GM18867 (cell line): ENCODE measurements at regions not wholly inside any gene's neighbourhood (a gene's known extent, or its start where the extent isn't known, plus 50 kb on each side); places are given as distances from the start of the nearest gene placed in this dataset.
"Not testable (repeated sequence)": the region's sequence is repeated elsewhere in the genome, so short reads cannot be mapped to it uniquely, and the experiment has no call there.

Experiments
- ATAC-seq: cut with Tn5 transposase; IDR thresholded peaks from one replicate; pipeline ENCODE4 v1.9.1; 2021; ENCODE audit warnings: mild to moderate bottlenecking, moderate library complexity; ENCODE audit not compliant: unreplicated experiment

DNA sequence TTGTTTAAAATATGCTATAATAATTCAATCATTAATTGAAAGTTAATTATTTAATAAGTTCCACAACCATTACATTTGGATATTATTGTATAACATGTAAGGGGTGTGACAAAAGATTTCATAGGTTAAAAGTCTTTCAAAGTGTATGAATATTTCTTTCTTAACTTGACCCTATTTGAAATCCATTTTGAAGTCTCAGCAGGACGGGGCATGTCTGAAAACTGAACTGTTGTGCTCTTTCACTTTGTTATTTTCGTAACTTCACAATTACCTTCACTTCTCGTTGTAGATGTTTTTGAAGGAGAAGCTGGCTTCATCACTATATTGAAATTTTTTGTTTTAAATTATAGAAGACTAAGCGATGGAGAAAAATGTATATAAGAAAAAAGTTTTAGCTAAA, 1775.7 kb downstream of the PCDH9 start:
- peak; percentile 45 for ATAC-seq

DNA sequence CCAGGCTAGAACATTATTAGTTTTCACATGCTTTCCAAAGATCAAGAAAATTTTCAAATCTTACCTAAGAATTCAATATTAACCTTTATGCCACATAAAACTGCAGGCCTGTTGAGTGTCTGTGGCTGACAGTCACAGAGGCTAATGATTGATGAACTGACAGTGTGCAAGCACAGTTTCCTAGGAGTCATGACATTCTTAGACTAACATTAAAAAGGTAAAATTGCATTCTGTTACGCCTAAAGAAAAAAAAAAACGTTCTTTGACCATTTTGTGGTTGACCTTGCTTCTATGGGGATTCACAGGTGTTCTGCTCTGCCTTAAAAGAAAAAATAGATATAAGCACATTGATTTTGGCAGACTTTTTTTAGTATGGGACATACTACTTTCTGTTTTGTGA, 1776.2 kb downstream of the PCDH9 start:
- ATAC-seq, result peak; percentile 66

DNA sequence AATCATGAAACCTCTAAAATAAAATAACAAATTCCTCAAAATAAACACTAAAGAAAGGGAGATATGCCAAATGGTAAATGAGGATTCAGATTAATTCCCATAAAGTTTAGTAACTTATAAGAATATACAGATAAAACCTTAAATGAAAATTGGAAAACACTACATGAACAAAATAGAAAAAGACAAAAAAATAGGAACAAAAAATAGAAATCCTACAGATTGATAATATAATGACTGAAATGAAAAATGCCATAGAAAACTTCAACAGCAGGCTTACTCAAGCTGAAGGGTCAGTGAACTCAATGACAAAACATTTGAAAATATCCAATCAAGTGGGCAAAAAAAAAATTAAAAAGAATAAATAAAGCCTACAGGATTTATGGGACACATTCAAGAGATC, 1784.8 kb downstream of the PCDH9 start:
- no peak for ATAC-seq

DNA sequence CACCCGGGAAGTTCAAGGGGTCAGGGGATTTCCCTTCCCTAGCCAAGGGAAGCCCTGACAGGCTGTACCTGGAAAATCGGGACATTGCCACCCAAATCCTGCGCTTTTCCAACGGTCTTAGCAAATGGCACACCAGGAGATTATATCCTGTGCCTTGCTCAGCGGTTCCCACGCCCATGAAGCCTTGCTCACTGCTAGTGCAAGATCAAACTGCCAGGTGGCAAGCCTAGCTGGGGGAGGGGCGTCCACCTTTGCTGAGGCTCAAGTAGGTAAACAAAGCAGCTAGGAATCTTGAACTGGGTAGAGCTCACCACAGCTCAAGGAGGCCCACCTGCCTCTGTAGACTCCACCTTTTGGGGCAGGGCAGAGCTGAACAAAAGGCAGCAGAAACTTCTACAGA, 1794.5 kb downstream of the PCDH9 start:
- no peak for ATAC-seq

DNA sequence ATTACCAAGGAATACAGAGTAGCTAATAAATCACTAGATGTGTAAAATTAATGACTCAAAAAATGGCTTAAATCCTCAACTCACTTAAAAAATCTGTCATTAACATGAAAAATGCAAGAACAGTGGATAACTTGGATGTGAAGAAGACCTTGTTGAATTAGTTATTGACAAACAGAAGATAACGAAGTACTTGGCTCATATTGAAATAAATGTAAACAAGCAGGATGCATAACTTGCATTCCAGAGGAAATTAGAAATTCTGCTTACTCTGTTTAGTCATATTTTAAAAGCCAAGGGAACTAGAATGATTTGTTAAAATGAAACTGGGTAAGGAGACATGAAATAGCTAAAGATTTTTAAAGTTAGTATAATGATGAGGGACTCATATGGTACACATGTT, 1812.2 kb downstream of the PCDH9 start:
- no peak for ATAC-seq

DNA sequence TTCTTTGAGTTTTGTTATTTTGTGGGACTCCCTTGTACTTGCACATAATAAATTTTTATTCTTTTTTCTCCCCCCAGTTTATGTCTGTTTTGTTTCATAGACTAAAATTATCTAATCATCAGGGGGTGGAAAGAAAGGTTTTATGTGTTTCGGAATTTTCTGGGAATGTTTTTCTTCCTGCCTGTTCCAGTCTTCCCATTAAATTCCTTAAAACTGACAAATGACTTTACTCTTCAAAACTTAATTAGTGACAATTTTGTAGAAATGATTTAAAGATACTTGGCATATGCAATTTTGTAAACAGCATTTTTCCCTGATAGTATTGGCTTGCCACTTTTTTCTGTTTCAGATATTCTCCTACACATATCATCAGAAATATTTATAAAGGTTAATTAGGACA, 1813.4 kb downstream of the PCDH9 start:
- ATAC-seq, result no peak

DNA sequence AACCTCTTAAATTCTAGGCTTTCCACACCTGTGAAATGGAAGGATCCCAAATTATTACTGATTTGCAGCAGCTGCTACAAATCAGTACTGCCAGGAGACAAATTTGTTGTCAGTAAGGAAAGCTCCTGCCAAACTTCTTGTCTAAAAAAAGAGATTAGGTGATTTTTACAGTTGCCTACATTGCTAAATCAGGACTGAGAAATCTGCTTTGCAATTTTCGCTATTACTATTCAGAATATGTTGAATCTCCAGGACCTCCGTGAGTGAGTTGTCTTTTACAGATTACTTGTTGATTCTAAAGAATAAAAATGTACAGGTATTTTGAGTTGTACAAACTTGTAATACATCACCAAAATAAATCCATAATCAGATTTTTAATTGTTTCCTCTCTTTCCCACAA, 1815.9 kb downstream of the PCDH9 start:
- no peak for ATAC-seq

DNA sequence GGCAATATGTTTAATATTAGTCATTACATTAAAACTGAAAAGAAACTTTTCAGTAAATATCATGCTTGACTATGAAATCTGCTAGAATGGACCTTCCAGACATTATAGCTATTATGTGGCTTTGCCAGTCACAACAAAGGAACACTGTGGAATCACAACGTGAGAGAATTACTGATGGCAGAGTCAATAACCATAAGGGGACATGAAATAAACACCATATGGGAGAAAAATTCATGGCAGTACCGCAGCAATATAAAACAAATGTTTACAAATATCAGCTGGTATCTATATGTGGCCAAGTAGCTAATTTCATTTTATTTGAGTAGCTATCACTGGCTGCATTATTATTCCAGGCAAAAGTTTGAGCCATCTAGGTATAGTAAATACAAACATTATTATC, 1818.6 kb downstream of the PCDH9 start:
- ATAC-seq, result no peak

DNA sequence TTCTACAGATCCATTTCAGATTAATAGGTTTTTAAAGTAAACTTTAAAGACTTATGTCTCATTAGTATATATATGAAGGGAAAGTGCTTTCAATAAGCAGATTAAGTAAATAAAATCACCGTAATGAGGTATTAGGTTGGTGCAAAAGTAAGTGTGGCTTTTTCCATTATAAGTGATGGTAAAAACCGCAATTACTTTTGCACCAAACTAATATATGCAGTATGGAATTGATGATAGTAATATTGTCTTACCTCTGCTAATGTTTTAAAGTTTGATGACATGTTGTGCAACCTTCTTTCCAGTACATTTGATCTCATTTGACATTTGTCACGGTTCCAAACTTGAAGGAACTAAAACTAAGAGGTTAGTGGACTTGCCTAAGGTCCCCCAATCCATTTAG, 1819.3 kb downstream of the PCDH9 start:
- ATAC-seq, result no peak

DNA sequence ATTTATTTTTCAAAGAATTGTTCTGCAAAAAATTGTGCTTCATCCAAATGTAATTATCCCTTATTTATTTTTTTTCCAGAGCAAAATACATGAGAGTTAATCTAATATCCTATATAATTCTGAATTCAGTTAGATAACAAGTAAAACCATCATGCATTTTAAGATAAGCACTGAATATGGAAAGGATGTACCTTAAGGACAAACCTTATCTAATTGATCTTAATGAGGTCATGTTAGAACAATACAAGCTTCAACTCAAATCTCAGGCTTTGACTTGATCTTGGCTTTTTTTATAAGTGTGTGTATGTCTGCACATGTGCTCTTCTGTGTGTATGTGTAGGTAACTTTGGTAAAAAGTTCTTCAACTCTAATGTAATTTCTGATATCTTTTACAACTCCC, 1828.8 kb downstream of the PCDH9 start:
- ATAC-seq, result no peak

DNA sequence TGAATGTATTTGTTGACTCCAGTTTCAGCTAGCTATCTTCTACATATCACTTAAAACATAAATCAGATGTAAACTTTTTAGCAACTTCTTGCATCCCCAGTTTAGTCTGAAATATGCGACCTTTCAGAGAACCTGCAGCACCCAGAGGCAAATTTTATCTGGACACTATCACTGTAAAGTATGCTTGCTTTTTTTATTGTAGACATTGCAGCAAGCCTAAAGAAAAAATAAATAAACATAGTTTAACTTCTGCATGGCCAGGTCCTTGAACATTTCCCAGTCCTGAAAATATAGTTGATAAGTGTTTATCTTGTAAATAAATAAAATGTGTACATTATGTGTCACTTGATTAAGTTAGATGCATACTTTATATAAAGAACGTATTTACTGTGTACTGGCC, 1829.4 kb downstream of the PCDH9 start:
- ATAC-seq, result no peak

DNA sequence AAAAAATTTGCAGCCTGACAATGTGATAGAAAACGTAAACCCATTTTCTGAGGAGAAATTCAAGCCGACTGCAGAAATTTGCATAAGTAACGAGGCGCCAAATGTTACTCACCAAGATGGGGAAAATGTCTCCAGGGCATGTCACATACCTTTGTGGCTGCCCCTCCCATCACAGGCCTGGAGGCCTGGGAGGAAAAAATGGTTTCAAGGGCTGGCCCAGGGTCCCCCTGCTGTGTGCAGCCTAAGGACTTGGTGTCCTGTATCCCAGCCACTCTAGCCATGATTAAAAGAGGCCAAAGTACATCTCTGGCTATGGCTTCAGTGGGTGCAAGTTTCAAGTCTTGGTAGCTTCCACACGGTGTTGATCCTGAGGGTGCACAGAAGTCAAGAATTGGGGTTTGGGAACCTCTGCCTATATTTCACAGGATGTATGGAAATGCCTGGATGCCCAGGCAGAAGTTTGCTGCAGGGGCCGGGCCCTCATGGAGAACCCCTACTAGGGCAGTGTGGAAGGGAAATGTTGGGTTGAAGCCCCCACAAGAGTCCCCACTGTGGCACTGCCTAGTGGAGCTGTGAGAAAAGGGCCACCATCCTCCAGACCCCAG, 1842.3 kb downstream of the PCDH9 start:
- no peak for ATAC-seq

DNA sequence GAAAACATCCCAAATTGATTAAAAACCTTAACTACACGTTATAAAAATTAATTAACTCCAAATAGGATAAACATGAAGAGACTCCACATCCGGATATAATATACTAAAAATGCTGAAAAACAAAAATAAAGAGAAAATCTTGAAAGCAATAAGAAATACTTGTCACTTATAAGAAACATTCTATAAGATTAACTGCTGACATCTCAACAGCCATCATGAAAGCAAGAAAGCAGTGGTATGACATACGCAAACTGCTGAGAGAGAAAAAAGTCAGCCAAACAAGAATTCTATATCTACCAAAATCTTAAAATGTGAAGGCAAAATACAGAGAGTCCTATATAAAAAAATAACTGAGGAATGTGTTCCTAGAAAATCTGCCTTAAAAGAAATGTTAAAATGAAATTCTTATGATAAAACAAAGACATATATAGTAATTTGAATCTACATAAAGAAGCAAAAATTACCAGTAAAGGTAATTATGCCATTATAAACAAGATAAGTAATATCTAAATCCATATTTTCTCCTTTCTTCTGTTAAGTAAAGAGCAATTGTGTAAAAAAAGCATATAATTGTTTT, 1851.1 kb downstream of the PCDH9 start:
- ATAC-seq, result no peak

DNA sequence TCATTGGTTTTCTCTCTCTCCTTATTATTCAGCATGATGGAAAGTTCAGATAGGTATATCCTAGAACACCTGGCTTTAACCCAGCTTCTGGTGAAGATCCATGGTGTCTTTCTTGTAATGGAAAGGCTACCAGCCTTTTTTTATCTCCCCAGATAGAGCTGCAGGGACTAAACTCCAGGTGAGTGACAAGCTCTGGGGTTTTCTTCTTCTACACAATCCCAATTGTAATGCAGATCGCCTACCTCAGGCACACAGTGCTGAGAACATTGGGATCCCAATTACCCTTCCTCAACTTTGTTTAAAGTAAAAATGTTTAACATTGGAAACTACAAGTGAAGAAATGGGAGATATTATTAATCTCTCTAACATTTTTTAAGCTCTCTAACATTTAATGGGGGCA, 1851.7 kb downstream of the PCDH9 start:
- no peak for ATAC-seq

DNA sequence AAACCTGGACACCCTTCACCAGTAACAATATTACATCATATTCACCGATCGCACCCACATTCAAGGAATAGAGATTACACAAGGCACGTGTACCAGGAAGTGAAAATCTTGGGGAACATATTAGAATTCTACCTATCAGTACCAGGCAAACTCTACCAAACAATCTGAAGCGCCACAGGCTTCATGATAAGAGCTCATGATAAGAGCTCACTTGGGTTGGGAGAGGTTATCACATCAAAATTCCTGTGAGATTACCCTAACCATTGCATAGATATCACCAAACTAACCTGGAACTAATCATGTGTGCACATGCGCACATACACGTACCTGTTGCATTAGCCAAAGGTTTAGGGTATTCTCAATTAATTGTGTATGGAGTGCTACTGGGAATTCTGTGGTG, 1861.3 kb downstream of the PCDH9 start:
- no peak for ATAC-seq

DNA sequence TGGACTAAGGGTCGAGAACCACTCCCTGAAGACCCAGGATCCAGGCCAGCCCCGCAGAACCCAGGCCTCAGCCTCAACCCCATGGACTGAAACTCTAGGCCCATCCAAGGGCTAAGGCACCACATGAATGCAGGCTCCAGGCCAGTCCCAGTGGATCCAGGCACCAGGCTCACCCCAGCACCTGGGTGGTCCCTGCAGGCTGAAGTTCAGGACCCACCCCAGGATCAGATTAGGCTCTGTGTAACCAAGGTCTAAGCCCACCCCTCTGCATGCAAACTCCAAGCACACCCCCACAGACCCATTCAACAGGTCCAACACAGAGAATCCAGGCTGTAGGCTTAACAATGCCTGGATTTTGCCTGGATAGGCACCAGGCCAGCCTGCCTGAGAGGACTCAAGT, 1876.2 kb downstream of the PCDH9 start:
- ATAC-seq, result no peak

DNA sequence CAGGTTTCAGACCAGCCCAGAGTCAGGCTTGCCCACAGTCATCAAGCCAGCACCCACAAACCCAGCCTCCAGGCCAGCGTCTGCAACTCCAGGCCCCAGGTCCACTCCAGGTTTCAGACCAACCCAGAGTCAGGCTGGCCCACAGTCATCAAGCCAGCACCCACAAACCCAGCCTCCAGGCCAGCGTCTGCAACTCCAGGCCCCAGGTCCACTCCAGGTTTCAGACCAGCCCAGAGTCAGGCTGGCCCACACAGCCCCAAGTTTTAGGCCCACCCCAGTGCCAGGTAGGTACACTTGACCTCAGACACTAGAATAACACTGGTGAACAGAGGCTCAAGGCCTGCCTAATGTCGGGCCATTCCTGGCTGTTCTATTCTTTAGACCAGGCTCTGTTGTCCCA, 1877.0 kb downstream of the PCDH9 start:
- not testable (repeated sequence) for ATAC-seq

DNA sequence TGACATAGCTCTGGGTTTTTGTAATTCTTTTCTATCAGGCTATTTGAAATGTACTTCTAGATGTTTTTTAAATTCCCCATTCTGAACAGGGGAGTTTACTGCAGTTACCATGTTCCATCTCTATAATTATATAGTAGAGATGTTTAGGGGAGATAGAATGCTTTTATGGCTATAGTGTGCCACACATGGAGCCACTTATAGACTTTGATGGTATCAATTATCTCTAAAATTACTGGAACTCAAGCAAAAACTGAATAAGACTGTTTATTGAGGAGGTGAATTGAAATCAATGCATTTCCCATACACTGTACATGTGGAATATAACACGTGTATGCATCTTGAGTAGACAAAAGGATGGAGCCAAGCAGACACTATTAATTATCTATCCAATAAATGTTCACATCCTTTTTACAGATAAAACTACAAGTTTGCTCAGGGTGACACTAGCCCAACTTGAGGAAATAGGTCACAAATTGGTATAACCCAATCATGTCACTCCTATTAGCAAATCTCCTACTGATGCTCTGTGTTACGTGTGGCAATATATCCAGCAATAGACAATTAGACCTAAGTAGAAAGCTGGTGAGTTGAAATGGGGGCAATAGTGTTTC, 1882.6 kb downstream of the PCDH9 start:
- no peak for ATAC-seq

DNA sequence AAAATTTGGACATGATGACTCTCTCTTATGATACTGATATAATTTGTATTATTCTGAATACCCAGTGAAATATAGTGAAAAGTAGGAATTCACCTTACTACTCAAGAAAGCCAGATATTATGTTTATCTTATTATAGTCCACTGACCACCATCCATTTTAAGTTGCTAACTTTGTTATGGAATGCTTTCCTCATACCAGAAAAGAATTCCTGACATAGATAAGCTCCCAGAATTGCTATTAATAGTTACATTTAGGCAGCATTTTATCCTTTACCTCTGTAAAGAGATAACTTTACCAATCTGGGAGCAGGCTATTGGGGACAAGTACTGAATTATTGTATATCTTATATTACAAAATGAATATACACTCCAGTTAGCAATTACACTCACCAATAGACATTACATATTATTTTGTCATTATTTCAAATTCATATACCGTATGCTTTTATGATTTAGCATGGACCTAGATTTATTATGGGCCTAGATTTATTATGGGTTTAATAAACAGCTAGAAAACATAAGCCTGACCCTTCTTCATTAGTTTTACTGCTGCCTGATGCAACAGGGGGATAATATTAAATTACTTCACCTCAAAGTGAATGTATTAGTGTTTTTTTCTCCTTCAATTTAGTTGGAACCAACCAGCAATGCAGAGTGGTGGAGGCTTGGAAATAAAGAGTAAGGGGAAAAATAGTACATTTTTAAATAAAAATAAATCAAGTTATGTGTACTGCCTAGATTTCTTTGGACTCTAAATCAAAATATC, 1886.1 kb downstream of the PCDH9 start:
- no peak for ATAC-seq

DNA sequence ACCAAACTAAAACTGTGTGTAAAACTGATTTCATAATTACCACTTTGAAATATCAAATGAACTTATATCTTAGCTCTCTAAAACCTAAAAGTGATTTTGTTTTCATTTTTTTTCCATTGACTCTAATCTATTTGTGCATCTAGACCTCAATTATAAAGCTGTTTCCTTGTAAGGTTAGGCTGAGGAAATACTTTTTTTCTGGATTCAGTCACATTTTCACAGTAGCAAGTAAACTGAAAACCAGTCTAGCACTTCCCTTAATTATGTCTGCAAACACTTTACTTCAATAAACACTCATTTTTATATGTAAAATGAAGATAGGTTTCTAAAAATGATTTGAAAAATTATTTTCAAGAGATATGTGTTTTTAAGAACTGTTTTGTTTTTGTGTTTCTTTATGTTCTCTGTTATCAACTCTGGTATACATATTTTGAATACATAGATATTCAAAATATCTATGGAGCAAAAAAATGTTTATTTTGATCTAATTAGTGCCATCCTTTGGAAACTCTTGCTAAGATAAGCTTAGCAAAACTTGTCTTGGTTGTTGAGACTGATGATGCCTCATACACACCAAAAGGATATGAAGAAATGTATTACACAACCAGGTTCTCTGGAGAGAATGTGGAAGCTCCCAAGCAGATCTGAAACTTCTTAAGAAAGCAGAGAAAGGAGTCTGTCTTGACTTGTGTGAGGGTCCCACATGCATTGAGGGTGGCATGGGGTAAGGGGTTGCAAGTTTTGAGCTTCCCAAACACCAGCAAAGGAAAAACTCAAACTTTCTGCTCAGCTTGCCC, 1887.4 kb downstream of the PCDH9 start:
- ATAC-seq, result no peak

DNA sequence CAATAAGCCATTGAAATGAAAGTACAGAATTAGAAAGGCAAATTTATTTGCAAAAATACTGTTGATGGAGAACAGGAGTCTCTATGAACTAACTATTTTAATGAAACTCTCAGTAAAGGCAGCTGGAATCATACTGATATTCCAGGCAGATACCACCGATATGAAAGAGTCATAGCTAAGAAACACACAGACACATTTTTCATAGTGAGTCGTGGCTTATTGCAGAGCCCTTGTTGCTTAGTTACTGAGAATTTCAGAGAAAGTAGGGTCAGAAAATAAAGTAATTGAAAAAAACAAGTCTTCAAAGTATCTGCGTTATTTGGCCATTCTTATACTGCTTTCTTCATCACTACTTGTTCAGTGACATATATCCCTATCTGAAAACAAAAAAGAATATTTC, 1890.9 kb downstream of the PCDH9 start:
- no peak for ATAC-seq
